ENCODE measurements at regions not wholly inside any gene's neighbourhood (a gene's known extent, or its start where the extent isn't known, plus 50 kb on each side); places are given as distances from the start of the nearest gene placed in this dataset.

DNA sequence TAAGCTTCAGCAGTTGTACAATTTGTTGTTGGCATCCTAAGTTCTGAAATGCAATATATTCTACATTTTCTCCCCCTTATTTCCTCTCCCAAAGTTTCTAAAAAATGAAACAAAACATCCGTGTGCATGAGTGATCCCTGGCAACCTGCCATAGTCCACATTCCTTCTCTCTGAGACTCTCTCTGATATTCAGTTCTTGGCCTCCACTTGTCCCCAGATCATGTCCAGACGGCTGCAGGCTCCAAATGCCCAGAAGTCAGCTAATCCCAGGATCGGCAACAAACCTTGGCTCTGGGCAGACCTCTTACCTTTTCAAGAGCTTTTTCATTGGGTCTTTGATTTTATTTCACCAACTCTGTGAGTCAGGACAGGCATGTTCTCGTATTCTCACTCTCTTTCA lies 187.8 kb downstream of the ETS2 start:
- intact Hi-C loops (cut with DNase I; ENCODE audit: low total_unique reads) = no loop called here
- peak; percentile 80 to 82 for DNase-seq
- Histone ChIP-seq H3K4me1 (peaks cover 0 to 35% (median 26%) of the 10 kb centered on the region in 4 donors), H3K27ac (peak overlapping the region; percentile 54 to 69), H3K36me3 (no peaks in the 10 kb centered on the region), H3K27me3 (no peaks in the 10 kb centered on the region), H3K9me3 (no peaks in the 10 kb centered on the region), H3K4me3 (no peak overlapping the region)
- TF ChIP-seq, protein P1, sequence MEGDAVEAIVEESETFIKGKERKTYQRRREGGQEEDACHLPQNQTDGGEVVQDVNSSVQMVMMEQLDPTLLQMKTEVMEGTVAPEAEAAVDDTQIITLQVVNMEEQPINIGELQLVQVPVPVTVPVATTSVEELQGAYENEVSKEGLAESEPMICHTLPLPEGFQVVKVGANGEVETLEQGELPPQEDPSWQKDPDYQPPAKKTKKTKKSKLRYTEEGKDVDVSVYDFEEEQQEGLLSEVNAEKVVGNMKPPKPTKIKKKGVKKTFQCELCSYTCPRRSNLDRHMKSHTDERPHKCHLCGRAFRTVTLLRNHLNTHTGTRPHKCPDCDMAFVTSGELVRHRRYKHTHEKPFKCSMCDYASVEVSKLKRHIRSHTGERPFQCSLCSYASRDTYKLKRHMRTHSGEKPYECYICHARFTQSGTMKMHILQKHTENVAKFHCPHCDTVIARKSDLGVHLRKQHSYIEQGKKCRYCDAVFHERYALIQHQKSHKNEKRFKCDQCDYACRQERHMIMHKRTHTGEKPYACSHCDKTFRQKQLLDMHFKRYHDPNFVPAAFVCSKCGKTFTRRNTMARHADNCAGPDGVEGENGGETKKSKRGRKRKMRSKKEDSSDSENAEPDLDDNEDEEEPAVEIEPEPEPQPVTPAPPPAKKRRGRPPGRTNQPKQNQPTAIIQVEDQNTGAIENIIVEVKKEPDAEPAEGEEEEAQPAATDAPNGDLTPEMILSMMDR (IDR thresholded peaks at IDR 0.05) = no peak

DNA sequence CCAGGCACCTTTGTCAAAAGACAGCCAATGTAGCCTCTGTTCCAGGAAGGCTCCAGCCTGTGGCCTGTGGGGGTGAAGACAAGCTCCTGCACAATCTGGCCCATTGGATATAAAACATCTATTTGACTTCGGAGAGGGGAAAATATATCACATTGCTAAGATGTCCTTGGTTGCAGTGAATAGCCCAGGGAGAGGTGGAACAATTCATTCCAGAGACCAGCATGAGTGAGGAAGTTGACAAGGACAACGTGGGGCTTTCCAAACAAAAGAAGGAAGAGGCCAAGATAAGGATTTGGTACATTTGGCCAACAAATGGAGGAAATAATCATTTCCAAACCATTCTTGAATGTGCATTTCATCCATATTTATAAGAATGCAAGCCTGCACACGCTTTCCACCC lies 187.0 kb downstream of the ETS2 start:
- Histone ChIP-seq H3K4me1 (peaks cover 0 to 44% (median 30%) of the 10 kb centered on the region in 4 donors), H3K27me3 (no peaks in the 10 kb centered on the region), H3K27ac (peak overlapping the region; percentile 25 to 41), H3K4me3 (no peak overlapping the region), H3K36me3 (no peaks in the 10 kb centered on the region), H3K9me3 (no peaks in the 10 kb centered on the region)
- DNase-seq = no peak
- intact Hi-C loops (cut with DNase I; ENCODE audit: low total_unique reads) = no loop called here
- TF ChIP-seq, protein P1 (IDR thresholded peaks at IDR 0.05) = no peak

DNA sequence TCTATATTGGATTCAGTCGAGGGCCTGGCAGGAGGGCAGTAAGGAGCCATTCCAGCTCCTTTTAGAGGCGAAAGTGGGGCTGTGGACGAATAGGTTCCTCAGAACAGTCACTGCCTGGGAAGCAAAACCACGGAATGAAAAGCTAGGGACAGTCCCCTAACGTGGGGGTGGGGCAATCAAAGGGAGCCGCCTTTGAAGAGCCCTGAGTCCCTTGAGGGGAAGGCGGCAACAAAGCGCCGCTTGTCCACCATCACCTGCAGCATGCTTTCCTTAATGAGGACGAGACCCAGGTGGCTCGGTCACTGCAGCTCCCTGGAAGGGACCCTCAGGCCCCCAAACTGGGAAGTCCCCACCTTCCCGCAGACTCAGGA lies 184.7 kb downstream of the ETS2 start:
- intact Hi-C loops (cut with DNase I; ENCODE audit: low total_unique reads) = no loop called here
- TF ChIP-seq, protein P1 (IDR thresholded peaks at IDR 0.05) = no peak
- no peaks in the 10 kb centered on the region for H3K9me3 ChIP-seq
- no peak for DNase-seq
- peaks cover 0 to 65% (median 49%) of the 10 kb centered on the region in 4 donors for H3K4me1 ChIP-seq
- no peaks in the 10 kb centered on the region for H3K36me3 ChIP-seq
- H3K27me3 ChIP-seq = no peaks in the 10 kb centered on the region
- H3K4me3 ChIP-seq = no peak overlapping the region
- H3K27ac ChIP-seq = no peak overlapping the region

DNA sequence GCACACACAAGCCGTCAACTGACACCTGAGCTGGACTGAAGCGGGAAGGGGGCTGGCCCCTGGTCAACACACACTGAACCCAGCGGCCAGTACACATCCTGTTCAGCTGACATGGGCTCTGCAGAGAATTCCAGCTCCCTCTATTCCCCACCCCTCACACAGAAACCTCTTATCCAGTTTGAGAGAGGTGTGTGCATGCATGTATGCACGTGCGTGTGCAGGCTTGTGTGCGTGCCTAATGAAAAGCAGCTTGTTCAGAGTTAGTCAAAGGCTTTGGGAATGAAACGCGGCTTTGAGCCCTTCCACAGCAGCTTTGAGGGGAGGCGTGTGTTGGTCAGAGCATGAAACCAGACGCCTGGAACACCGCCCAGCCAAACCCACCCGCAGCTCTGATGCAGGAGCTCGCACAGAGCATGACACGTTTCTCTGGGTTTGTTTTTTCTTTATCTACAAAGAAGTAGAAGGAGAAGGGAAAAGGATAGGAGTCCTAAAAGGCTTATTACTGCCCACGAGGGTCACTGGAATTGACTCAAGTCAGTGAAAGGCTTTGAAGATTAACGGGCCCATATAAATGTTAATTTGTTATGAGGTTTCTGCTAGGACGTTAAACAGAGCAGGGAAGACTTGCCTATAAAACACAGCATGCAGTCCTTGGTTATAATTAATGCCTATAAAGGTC lies 184.2 kb downstream of the ETS2 start:
- no peak overlapping the region for H3K27ac ChIP-seq
- H3K4me1 ChIP-seq = peaks cover 0 to 68% (median 54%) of the 10 kb centered on the region in 4 donors
- no peak overlapping the region for H3K4me3 ChIP-seq

DNA sequence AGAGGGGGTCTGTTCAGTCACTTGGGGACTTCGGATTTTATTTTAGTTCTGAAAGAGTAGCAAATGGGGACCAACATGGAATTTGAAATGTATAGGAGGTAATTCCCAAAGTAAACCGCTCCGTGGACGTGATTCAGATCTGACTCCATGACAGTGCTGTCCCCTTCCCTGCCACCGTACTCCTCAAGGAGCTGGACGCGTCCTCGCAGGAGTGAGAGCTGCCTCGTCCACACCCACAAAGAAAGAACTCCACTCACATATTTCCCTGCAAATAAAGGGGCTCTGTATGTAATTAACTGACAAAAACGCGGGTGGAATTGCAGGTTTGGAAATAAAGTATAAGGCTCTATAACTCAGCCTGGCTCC lies 183.6 kb downstream of the ETS2 start:
- TF ChIP-seq, protein P1 (IDR thresholded peaks at IDR 0.05) = no peak
- Histone ChIP-seq H3K27me3 (no peaks in the 10 kb centered on the region), H3K36me3 (no peaks in the 10 kb centered on the region), H3K27ac (no peak overlapping the region), H3K9me3 (no peaks in the 10 kb centered on the region), H3K4me1 (peaks cover 0 to 67% (median 58%) of the 10 kb centered on the region in 4 donors), H3K4me3 (no peak overlapping the region)
- no peak for DNase-seq
- intact Hi-C loops (cut with DNase I; ENCODE audit: low total_unique reads) = no loop called here

More for the DNA sequence above, 184.2 kb downstream of the ETS2 start:
- TF ChIP-seq, protein P1 (IDR thresholded peaks at IDR 0.05) = no peak
- no peaks in the 10 kb centered on the region for H3K9me3 ChIP-seq
- no peaks in the 10 kb centered on the region for H3K27me3 ChIP-seq
- no peaks in the 10 kb centered on the region for H3K36me3 ChIP-seq
- intact Hi-C loops (cut with DNase I; ENCODE audit: low total_unique reads) = no loop called here
- no peak for DNase-seq
